ENCODE measurements at regions not wholly inside any gene's neighbourhood (a gene's known extent, or its start where the extent isn't known, plus 50 kb on each side); places are given as distances from the start of the nearest gene placed in this dataset.

- no peak for TF ChIP-seq TAF1 (IDR thresholded peaks at IDR 0.05; ENCODE audit: borderline replicate concordance, low read depth, low read length)
- TF ChIP-seq POLR2AphosphoS5 (IDR thresholded peaks at IDR 0.05; ENCODE audit: low read depth, low read length): no peak
- TF ChIP-seq POLR2A (IDR thresholded peaks at IDR 0.05; ENCODE audit: low read depth, low read length): no peak
These were observed 133.8 kb downstream of the GMNC start for GRCh38 chr3:190728574-190729246.
